Transverse colon (tissue), 3 donors: ENCODE measurements at regions not wholly inside any gene's neighbourhood (a gene's known extent, or its start where the extent isn't known, plus 50 kb on each side); places are given as distances from the start of the nearest gene placed in this dataset.

ENCODE experiments used
- EP300 ChIP-seq: sonication (generic); formaldehyde crosslinking; IDR thresholded peaks from one replicate; pipeline ENCODE4 v1.6.1; 2017; ENCODE audit warnings: antibody characterized with exemption, low read depth
- TF ChIP-seq, protein P1 (sequence below), 5 experiments: fragments of 200-600 bp in 3 of 5; fragments of 450-650 bp in 2 of 5; sonication (generic) in 3 of 5; IDR thresholded peaks; 1 replicate in 2 of 5; 2 replicates in 3 of 5; pipeline ENCODE4 v1.5.1; 2016 to 2017; ENCODE audit warnings: antibody characterized with exemption in 5 of 5, inconsistent platforms in 3 of 5, mild to moderate bottlenecking in 2 of 5, moderate library complexity in 1 of 5

- TF ChIP-seq, protein P1, sequence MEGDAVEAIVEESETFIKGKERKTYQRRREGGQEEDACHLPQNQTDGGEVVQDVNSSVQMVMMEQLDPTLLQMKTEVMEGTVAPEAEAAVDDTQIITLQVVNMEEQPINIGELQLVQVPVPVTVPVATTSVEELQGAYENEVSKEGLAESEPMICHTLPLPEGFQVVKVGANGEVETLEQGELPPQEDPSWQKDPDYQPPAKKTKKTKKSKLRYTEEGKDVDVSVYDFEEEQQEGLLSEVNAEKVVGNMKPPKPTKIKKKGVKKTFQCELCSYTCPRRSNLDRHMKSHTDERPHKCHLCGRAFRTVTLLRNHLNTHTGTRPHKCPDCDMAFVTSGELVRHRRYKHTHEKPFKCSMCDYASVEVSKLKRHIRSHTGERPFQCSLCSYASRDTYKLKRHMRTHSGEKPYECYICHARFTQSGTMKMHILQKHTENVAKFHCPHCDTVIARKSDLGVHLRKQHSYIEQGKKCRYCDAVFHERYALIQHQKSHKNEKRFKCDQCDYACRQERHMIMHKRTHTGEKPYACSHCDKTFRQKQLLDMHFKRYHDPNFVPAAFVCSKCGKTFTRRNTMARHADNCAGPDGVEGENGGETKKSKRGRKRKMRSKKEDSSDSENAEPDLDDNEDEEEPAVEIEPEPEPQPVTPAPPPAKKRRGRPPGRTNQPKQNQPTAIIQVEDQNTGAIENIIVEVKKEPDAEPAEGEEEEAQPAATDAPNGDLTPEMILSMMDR (IDR thresholded peaks at IDR 0.05), result no peak
- TF ChIP-seq EP300, result no peak
Observed at GRCh38 chr14:57136669-57137328, 131.9 kb downstream of the EXOC5 start.
